BJ (cell line): ENCODE measurements at regions not wholly inside any gene's neighbourhood (a gene's known extent, or its start where the extent isn't known, plus 50 kb on each side); places are given as distances from the start of the nearest gene placed in this dataset.
"Not testable (repeated sequence)": the region's sequence is repeated elsewhere in the genome, so short reads cannot be mapped to it uniquely, and the experiment has no call there.

ENCODE experiments used
- CTCF ChIA-PET: fragments of 350-600 bp; formaldehyde crosslinking; extraction: SDS; loops from one replicate; lab custom pipeline; 2021; ENCODE audit warnings: antibody characterized with exemption, inconsistent platforms; lab: Yijun Ruan, JAX
- POLR2A ChIA-PET: fragments of 300-600 bp; sonication (Branson Sonifier 250); formaldehyde crosslinking; extraction: SDS; loops from one replicate; lab custom pipeline; 2021; ENCODE audit warnings: antibody characterized with exemption; lab: Charles Lee
- DNase-seq: peaks from one replicate; pipeline ENCODE4 v3.0.0-alpha.2; 2011; ENCODE audit warnings: low read depth
- H3K27me3 ChIP-seq: 2 replicates; pipeline ENCODE4 v1.6.0; 2011; ENCODE audit warnings: low read length; ENCODE audit not compliant: control insufficient read depth, insufficient read depth
- H3K36me3 ChIP-seq: 2 replicates; pipeline ENCODE4 v1.5.1; 2011; ENCODE audit warnings: low read length; ENCODE audit not compliant: control insufficient read depth, insufficient read depth
- H3K4me3 ChIP-seq: 2 replicates; pipeline ENCODE4 v1.5.1; 2011; ENCODE audit warnings: low read depth, mild to moderate bottlenecking, control low read depth, low read length
- TF ChIP-seq, protein P1 (sequence below): IDR thresholded peaks from 2 replicates; pipeline ENCODE4 v1.5.1; 2011; ENCODE audit warnings: low read depth, mild to moderate bottlenecking, control low read depth, inconsistent platforms, low read length, moderate library complexity; ENCODE audit not compliant: insufficient read depth

DNA sequence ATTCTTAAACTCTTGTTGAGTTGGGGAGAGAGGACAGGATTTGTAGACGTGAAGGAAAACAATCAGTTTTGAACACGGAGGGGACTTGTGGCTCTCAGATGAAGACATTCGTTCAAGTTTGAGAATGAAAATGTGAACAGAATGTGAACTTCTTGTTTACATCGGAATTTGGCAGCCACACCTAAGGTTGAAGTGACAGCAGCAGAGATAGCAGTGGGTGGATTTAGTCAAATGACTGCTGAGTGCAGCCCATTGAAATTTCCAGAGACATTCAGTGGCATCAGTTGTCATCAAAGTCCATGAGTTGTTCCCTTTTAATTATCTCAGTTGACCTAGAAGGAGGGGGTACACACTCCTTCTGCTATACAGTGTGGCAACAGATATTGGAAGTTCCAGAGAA lies 280.0 kb downstream of the SEMA3D start:
- ChIA-PET POLR2A (no interaction called here), CTCF (interaction anchor here (0.8 kb wide), 1 partner anchor 15 kb away, joined by 3 read pairs; no protein-coding TSS in a partner anchor)
- Histone ChIP-seq H3K4me3 (no peak overlapping the region), H3K36me3 (no peaks in the 10 kb centered on the region), H3K27me3 (no peaks in the 10 kb centered on the region)
- no peak for DNase-seq
- TF ChIP-seq, protein P1, sequence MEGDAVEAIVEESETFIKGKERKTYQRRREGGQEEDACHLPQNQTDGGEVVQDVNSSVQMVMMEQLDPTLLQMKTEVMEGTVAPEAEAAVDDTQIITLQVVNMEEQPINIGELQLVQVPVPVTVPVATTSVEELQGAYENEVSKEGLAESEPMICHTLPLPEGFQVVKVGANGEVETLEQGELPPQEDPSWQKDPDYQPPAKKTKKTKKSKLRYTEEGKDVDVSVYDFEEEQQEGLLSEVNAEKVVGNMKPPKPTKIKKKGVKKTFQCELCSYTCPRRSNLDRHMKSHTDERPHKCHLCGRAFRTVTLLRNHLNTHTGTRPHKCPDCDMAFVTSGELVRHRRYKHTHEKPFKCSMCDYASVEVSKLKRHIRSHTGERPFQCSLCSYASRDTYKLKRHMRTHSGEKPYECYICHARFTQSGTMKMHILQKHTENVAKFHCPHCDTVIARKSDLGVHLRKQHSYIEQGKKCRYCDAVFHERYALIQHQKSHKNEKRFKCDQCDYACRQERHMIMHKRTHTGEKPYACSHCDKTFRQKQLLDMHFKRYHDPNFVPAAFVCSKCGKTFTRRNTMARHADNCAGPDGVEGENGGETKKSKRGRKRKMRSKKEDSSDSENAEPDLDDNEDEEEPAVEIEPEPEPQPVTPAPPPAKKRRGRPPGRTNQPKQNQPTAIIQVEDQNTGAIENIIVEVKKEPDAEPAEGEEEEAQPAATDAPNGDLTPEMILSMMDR: no peak

DNA sequence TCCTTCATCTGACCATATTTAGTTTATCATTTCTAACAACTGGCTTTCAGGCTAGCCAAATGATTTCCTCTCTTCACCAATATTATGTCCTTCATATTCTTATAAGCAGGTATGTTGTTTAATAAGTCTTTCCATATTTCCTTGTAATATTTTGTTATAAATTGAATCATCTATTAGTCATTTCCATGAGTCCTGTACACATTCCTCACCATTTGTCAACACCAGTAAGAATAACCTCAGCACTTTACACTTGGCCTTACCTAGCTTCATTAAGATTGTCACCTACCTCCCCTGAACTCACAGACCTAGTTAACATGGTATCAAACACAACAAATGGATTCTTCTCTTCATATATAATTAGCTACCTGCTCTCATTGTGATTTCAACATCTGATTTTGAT lies 282.3 kb downstream of the SEMA3D start:
- no peak for DNase-seq
- no peak overlapping the region for H3K4me3 ChIP-seq
- H3K36me3 ChIP-seq: no peaks in the 10 kb centered on the region
- ChIA-PET POLR2A (no interaction called here), CTCF (no interaction called here)
- TF ChIP-seq, protein P1: no peak
- no peaks in the 10 kb centered on the region for H3K27me3 ChIP-seq

DNA sequence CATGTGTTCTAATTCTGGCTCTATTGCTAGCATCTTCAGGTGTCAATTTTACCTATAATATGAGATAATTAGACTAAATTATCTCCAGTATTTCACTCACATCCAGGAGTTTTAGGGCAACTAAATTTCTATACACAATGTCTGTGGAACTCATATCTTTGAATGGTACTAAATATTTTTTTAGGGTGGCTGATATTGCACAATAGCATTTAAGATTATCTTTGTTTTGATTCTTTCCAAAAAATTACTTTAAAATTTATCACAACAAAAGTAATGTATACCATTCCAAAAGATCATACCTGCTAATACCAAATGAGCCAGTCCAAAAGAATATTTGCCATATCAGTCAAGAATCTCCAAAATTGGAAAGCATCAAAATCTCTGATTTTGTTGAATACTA lies 285.5 kb downstream of the SEMA3D start:
- no peaks in the 10 kb centered on the region for H3K36me3 ChIP-seq
- ChIA-PET CTCF (no interaction called here), POLR2A (no interaction called here)
- TF ChIP-seq, protein P1: no peak
- H3K4me3 ChIP-seq: no peak overlapping the region
- DNase-seq: no peak
- H3K27me3 ChIP-seq: no peaks in the 10 kb centered on the region

DNA sequence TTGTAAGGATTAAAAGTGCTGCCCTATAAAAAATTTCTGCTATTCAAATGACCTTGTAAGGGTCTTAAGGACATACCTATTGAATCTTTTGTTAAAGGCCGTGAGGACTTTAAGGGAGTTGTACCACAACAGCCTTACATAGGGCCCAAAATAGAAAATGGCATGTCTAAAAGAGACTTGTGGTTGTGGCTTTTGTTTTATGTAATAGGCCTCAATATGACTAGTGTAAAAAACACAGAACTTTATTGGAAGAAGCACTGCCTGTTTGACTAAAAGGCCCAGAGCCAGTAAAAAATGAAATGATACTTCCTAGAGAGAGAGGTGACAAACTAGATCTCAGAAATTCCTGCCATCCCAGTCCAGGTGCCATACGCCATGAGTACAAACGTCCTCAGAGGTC lies 286.6 kb downstream of the SEMA3D start:
- TF ChIP-seq, protein P1: no peak
- CTCF ChIA-PET: no interaction called here
- DNase-seq: no peak
- Histone ChIP-seq H3K36me3 (no peaks in the 10 kb centered on the region), H3K4me3 (no peak overlapping the region), H3K27me3 (no peaks in the 10 kb centered on the region)
- POLR2A ChIA-PET: no interaction called here

DNA sequence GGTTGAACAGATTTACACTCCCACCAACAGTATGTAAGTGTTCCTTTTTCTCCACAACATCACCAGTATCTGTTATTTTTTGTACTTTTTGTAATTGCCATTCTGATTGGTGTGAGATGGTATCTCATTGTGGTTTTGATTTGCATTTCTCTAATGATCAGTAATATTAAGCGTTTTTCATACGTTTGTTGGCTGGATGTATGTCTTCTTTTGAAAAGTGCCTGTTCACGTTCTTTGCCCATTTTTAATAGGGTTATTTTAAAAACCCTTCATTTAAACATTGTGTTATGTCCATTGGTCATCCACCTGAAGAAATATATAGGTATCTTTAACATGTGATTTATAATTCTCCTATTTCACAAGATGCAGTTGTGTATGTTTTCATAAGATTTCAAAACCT lies 291.3 kb downstream of the SEMA3D start:
- CTCF ChIA-PET: no interaction called here
- TF ChIP-seq, protein P1: no peak
- no peaks in the 10 kb centered on the region for H3K36me3 ChIP-seq
- DNase-seq: no peak
- H3K27me3 ChIP-seq: no peaks in the 10 kb centered on the region
- no peak overlapping the region for H3K4me3 ChIP-seq
- POLR2A ChIA-PET: no interaction called here

DNA sequence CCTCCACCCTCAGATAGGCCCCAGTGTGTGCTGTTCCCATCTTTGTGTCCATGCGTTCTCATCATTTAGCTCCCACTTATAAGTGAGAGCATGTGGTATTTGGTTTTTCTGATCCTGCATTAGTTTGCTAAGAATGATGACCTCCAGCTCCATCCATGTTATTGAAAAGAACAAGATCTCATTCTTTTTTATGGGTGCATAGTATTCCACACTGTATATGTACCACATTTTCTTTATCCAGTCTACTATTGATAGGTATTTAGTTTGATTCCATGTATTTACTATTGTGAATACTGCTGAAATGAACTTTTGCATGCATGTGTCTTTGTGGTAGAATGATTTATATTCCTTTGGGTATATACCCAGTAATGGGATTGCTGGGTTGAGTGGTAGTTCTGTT lies 303.3 kb downstream of the SEMA3D start:
- H3K36me3 ChIP-seq, H3K27me3 ChIP-seq, POLR2A ChIA-PET, H3K4me3 ChIP-seq, DNase-seq: not testable (repeated sequence)
- CTCF ChIA-PET: interaction anchor here (0.6 kb wide), 1 partner anchor 195 kb away, joined by 3 read pairs; no protein-coding TSS in a partner anchor

DNA sequence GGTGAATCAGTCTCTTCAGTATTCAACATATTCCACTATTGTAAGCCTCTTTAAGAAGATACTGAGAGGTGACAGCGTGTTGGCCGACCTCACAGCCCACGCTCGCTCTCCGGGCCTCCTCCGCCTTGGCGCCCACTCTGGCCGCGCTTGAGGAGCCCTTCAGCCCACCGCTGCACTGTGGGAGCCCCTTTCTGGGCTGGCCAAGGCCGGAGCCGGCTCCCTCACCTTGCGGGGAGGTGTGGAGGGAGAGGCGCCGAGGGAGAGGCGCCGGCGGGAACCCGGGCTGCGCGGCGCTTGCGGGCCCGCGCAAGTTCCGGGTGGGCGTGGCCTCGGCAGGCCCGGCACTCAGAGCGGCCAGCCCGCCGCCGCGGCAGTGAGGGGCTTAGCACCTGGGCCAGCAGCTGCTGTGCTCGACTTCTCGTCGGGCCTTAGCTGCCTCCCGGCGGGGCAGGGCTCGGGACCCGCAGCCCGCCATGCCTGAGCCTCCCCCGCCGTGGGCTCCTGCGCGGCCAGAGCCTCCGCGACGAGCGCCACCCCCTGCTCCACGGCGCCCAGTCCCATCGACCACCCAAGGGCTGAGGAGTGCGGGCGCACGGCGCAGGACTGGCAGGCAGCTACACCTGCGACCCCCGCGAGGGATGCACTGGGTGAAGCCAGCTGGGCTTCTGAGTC lies 306.4 kb downstream of the SEMA3D start:
- POLR2A ChIA-PET, H3K36me3 ChIP-seq, H3K4me3 ChIP-seq, H3K27me3 ChIP-seq, DNase-seq, CTCF ChIA-PET: not testable (repeated sequence)
